RPMI8226 (cell line): ENCODE measurements at regions not wholly inside any gene's neighbourhood (a gene's known extent, or its start where the extent isn't known, plus 50 kb on each side); places are given as distances from the start of the nearest gene placed in this dataset.

ENCODE experiments used
- DNase-seq: peaks from one replicate; pipeline ENCODE4 v3.0.0-alpha.2; 2015

DNA sequence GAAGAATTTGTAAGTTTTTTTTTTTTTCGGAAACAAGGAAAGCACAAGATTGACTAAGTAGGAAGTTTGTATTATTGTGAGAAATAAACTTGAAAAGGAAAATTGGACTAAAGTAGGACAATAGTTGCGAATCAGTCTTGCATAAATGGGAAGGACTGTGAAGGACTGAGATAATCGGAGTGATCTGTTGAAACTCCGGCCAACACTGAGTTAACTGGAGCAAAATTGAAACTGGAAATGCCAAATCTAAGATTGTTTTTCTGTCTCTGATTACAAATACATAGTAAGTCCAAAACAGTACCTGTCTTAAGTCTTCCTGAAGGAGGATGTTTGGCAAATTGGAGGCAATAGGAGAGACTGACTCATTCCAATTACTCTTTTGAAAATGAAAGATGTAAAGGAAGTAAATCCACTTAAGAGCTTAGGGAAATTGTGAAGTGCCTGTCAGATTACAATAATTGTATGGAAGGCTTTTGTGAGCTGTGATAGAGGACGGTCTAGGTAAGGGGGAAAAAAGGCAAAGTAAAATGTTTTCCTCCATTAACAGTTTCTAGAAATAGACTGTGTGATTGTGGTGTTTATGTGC is 204.9 kb upstream of the CYRIA start:
- no peak for DNase-seq

- DNase-seq, result no peak
Measured at GRCh38 chr2:16869711-16870110, 204.1 kb upstream of the CYRIA start.

DNA sequence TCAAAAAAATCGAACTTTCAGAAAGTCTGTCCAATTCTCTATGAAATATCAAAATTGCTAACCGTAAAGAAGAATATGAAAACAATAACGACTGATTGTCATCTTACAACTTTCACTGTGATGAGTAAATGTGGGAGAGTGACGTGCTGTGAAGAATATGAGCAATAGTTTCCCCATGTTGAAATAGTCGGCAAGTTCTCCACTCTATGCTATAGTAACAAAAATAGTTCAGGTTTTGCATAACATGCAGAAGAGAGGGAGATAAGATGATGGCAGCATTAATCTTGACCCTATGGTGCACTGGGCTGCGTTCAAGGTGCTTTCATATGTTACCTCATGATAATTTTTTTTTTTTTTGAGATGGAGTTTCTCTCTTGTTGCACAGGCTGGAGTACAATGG is 196.8 kb upstream of the CYRIA start:
- DNase-seq, result no peak

- no peak for DNase-seq
Measured at GRCh38 chr2:16861530-16861929, 195.9 kb upstream of the CYRIA start.

- DNase-seq, result no peak
Measured at GRCh38 chr2:16861111-16861510, 195.5 kb upstream of the CYRIA start.

GRCh38 chr2:16860627-16861026 is 195.0 kb upstream of the CYRIA start:
- DNase-seq, result no peak

DNA sequence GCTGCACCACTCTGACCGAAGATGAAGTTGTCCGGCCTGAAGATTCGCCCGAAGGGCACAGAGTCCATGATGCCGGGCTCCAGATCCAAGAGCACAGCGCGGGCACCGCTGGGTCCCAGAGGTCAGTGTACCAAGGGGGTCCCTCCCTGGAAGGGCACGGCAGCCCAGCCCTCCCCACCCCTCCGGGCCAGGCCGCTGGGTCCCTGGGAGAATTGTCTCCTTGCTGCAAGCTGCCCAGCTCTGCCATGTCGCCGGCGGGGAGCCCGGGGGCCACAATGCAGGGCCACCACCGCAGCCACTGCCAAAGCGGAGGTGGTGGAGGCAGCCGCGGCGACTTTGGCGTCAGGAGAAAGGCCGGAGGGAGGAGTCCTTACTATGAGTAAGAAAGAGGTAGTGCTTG is 189.5 kb upstream of the CYRIA start:
- no peak for DNase-seq

GRCh38 chr2:16853088-16853487 is 187.5 kb upstream of the CYRIA start:
- DNase-seq, result no peak

DNA sequence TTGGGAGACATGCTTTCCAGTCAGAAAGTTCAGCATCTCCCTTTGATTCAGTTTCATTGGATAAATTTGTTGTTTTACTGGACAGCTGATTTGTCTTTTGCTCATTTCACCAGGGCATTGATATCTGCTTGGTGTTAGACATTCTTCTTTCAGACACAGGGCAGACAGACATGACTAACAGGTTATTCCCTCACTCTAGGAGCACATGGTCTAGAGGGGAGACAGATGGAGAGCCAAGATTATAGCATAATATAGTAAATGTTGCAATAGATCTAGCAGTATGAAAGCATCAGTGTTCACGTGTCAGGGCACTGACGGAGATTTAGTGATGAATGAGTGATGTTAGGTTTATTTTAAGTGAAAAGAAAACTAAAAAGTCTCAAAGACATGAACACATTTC is 187.0 kb upstream of the CYRIA start:
- no peak for DNase-seq

DNA sequence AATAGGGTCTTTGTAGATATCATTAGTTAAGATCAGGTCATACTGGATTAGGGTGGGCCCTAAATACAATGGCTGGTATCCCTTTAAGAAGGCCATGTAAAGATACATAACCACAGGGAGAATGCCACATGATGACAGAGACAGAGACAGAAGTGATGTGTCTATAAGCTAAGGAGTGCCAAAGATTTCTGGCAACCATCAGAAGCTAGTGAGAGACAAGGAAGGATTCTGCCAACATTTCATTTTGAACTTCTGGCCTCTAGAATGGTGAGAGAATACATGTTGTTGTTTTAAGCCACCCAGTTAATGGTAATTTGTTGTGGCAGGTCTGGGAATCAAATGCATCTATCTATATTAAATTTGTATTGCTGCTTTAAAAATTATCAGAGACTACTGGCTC is 185.5 kb upstream of the CYRIA start:
- no peak for DNase-seq

DNA sequence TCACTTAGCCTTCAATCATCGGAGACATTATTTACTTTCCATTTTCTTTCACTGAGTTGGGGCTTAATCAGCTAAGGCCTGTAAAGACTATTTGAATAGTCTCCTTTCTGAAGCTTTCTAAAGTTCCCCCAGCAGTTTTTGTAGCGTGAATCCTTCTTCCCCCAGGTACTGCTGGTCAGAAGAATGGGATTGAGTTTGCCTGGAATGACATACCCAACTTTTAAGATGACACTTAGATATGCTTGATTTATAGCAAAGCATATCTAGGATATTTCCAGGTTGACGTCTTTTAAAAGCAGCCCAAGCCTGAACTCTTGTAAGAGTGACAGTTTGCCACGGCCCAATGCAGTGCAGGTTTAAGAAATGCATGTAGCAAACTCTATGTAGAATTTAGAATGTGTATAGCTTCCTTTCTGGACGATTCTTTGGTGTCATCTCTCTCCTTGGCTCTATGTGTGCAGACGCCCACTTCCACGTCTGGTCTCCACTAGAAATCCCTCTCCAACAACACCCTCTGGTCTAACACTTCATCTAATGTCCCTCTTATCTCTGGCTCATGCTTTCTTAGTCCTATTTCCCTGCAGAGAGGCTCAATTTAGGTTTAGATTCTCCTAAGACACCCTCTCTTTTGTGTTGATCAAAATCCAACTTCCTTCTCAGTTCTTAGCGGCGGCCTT is 175.0 kb upstream of the CYRIA start:
- DNase-seq, result no peak

DNA sequence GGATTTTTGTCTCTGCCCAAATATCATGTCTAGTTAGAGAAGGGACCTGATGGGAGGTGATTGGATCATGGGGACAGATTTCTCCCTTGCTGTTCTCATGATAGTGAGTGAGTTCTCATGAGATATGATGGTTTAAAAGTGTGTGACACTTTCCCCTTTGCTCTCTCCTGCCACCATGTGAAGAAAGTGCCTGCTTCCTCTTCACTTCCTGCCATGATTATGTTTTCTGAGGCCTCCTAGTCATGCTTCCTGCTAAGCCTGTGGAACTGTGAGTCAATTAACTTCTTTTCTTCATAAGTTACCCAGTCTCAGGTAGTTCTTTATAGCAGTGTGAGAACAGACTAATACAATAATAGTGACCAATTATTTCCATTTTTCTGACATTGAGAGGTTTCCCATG is 167.3 kb upstream of the CYRIA start:
- DNase-seq, result no peak

DNA sequence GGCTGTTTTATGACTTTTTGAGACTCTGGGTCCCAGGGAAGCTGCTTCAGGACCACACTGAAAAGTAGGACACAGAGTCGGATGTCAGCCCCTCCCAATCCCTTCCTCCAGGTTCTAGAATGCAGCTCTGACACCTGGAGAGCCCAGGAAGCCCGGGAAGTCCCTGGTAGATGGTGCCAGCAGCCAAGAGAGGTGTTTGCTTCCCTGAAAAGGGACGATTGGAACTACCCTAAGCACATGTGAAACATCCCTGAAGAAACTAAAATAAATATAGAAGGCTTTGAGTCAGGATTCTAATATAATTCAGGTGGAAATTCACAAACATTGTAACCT is 163.2 kb upstream of the CYRIA start:
- DNase-seq, result no peak

- DNase-seq, result no peak
Measured at GRCh38 chr2:16828044-16828827, 162.6 kb upstream of the CYRIA start.

GRCh38 chr2:16824472-16824871 is 158.8 kb upstream of the CYRIA start:
- DNase-seq, result no peak

- no peak for DNase-seq
Measured at GRCh38 chr2:16821692-16822091, 156.1 kb upstream of the CYRIA start.

GRCh38 chr2:16818203-16818556 is 152.5 kb upstream of the CYRIA start:
- DNase-seq, result no peak

- DNase-seq, result no peak
Measured at GRCh38 chr2:16817305-16818202, 151.9 kb upstream of the CYRIA start.

GRCh38 chr2:16816522-16816921 is 150.9 kb upstream of the CYRIA start:
- no peak for DNase-seq

DNA sequence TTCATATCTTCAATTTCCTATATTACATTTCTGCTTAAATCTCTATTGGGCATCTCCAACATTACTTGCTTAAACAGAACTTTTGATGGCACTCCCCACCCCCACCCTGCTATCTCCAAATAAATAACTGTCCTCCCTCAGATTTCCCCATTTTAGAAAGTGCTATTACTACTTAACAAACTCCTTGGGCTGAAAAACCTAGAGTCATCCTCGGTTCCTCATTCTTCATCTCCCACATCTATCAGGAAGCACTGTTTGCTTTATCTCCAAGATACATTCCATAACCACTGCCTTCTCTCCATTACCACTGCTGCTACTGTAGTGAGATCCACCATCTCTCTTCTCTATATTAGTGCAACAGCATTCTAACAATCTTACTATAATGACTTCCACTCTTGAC is 150.4 kb upstream of the CYRIA start:
- no peak for DNase-seq

- DNase-seq, result no peak
Measured at GRCh38 chr2:16813593-16813992, 148.0 kb upstream of the CYRIA start.

GRCh38 chr2:16798472-16798871 is 132.8 kb upstream of the CYRIA start:
- no peak for DNase-seq

- no peak for DNase-seq
Measured at GRCh38 chr2:16791496-16791895, 125.9 kb upstream of the CYRIA start.

- DNase-seq, result no peak
Measured at GRCh38 chr2:16785149-16785548, 119.5 kb upstream of the CYRIA start.
